LNCaP clone FGC (cell line): ENCODE measurements at regions not wholly inside any gene's neighbourhood (a gene's known extent, or its start where the extent isn't known, plus 50 kb on each side); places are given as distances from the start of the nearest gene placed in this dataset.
A peak's percentile ranks its signal among the peaks of the same experiment; 100 is the strongest.

Experiments used
- DNase-seq: peaks from one replicate; pipeline ENCODE4 v3.0.0-alpha.2; 2011; ENCODE audit warnings: low read depth
- H3K4me3 ChIP-seq: 2 replicates; pipeline ENCODE4 v1.5.1; 2011; ENCODE audit warnings: mild to moderate bottlenecking, low read depth, low read length, control low read depth
- TF ChIP-seq, protein P1 (sequence below): IDR thresholded peaks from 2 replicates; pipeline ENCODE4 v1.5.1; 2012; ENCODE audit warnings: mild to moderate bottlenecking; ENCODE audit not compliant: control insufficient read depth, insufficient read depth; ENCODE audit errors: extremely low read depth

- TF ChIP-seq, protein P1, sequence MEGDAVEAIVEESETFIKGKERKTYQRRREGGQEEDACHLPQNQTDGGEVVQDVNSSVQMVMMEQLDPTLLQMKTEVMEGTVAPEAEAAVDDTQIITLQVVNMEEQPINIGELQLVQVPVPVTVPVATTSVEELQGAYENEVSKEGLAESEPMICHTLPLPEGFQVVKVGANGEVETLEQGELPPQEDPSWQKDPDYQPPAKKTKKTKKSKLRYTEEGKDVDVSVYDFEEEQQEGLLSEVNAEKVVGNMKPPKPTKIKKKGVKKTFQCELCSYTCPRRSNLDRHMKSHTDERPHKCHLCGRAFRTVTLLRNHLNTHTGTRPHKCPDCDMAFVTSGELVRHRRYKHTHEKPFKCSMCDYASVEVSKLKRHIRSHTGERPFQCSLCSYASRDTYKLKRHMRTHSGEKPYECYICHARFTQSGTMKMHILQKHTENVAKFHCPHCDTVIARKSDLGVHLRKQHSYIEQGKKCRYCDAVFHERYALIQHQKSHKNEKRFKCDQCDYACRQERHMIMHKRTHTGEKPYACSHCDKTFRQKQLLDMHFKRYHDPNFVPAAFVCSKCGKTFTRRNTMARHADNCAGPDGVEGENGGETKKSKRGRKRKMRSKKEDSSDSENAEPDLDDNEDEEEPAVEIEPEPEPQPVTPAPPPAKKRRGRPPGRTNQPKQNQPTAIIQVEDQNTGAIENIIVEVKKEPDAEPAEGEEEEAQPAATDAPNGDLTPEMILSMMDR, result no peak
- no peak for DNase-seq
- no peak overlapping the region for H3K4me3 ChIP-seq
These were observed 74.2 kb upstream of the RNU6-1 start for GRCh38 chr15:67914028-67914427.

- peak overlapping the region; percentile 20 for H3K4me3 ChIP-seq
- DNase-seq, result peak; percentile 62
These were observed 75.0 kb upstream of the RNU6-1 start for GRCh38 chr15:67914537-67915460.

DNA sequence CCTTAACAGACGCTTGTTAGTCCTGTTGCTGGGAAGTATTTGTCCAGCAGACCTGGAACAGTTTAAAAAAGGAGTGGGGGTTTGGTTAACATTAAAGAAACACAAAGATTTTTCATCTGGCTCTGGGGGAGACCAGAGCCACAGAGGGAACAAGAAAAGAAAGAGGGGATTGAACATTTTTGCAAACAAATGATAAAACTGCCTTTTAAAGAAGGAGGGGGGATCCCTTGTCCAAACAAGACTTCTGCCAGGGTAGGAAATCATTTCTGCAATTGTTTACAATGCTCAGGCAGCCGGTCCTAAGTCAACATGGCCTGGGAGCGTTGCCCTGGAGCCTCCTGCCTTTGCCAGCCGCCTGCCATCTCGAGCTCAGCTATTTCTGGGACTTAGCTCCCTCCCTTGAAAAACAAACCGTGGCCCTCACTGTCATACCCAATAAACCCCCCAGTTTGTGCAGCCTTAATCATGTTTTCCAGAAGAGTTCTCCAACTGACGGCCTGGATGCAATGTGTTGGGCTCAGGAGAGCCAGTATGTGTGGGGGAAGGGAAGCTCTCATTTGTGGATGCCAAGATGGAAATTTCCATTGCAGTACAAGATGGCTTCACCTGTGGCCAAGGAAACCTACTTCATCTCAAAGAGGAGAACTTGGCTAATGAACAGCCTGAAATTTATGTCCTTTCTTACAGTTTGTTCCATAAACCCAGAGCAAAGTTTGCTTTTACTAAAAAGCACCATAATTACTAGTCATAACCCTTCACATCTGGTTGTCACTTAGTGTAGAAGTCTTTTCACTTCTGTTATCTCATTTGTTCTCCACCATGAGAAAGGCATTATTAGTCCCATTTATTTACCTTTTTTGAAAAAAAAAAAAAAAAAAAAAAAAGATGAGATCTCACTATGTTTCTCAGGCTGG is 75.9 kb upstream of the RNU6-1 start:
- TF ChIP-seq, protein P1, result no peak
- H3K4me3 ChIP-seq, result peak overlapping the region; percentile 20
- peak; percentile 92 for DNase-seq

More at GRCh38 chr15:67914537-67915460, 75.0 kb upstream of the RNU6-1 start:
- TF ChIP-seq, protein P1, result no peak

GRCh38 chr15:67916565-67916964 is 76.7 kb upstream of the RNU6-1 start:
- TF ChIP-seq, protein P1, result no peak
- no peak overlapping the region for H3K4me3 ChIP-seq
- DNase-seq, result no peak

DNA sequence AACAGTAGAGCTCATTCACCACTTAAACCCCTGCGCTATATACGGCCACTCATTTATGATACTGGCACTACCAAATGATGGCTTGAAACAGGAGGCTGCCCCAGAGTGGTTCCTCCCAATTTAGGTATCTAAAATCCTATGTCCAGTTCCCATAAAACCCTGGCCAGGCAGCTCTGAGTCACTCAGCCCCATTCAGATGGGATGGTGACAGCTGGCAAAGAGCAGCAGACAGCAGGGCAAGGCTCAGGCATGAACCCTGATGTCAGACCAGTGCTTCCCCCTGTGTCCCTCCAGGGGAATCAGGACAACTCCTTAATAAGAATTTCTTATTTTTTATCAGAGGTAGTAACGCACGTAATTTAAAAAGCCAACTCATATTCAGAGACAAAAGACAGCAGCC is 77.2 kb upstream of the RNU6-1 start:
- TF ChIP-seq, protein P1, result no peak
- H3K4me3 ChIP-seq, result no peak overlapping the region
- no peak for DNase-seq

DNA sequence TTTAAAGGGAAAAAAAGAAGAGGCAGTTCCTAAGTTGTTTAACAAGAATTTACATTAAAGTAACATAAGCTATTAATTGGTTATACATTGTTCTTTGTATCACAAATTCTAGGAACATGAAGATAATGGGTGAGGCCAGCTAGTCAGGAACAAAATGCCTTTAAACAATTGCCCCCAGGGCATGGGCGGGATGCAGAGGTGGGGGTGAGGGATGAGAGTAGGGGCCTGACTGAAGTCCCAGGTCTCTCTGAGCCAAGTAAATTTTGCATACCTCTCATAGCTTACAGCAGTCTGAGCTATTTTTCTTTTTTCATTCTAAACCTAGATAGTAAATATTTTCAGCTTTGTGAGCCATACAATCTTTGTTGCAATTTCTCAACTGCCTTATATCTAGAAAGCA is 77.8 kb upstream of the RNU6-1 start:
- TF ChIP-seq, protein P1, result no peak
- no peak overlapping the region for H3K4me3 ChIP-seq
- no peak for DNase-seq
